CD14-positive monocyte (primary cell): ENCODE measurements at regions not wholly inside any gene's neighbourhood (a gene's known extent, or its start where the extent isn't known, plus 50 kb on each side); places are given as distances from the start of the nearest gene placed in this dataset.

Experiments used
- DNase-seq, 3 donors: peaks; one replicate each; pipeline ENCODE4 v3.0.0-alpha.2; 2011 to 2022
- H2AFZ ChIP-seq: 2 replicates; pipeline ENCODE4 v1.6.0; 2012; ENCODE audit warnings: mild to moderate bottlenecking, low read depth, low read length, inconsistent platforms; ENCODE audit not compliant: insufficient read depth, poor library complexity, severe bottlenecking
- H3K27ac ChIP-seq, 2 donors: 1 replicate in 1 of 2; 2 replicates in 1 of 2; pipeline ENCODE4 v1.5.1; 2012 to 2013; ENCODE audit warnings: low read length in 2 of 2, control low read depth in 1 of 2, inconsistent platforms in 1 of 2, low read depth in 1 of 2, mild to moderate bottlenecking in 1 of 2
- H3K27me3 ChIP-seq, 2 donors: one replicate each; pipeline versions ENCODE4 v1.6.0 to v1.6.1; 2011 to 2013; ENCODE audit warnings: low read length in 2 of 2; ENCODE audit not compliant: control insufficient read depth in 2 of 2, insufficient read depth in 2 of 2
- H3K36me3 ChIP-seq, 2 donors: replicated peaks in 1 of 2; 1 replicate in 1 of 2; 2 replicates in 1 of 2; pipeline versions ENCODE4 v1.5.1 to v1.6.1; 2012 to 2013; ENCODE audit warnings: low read length in 2 of 2, control low read depth in 1 of 2, inconsistent platforms in 1 of 2, mild to moderate bottlenecking in 1 of 2; ENCODE audit not compliant: insufficient read depth in 2 of 2, control insufficient read depth in 1 of 2
- H3K4me1 ChIP-seq, 2 donors: 1 replicate in 1 of 2; 2 replicates in 1 of 2; pipeline versions ENCODE4 v1.5.1 to v1.6.1; 2012 to 2013; ENCODE audit warnings: low read length in 2 of 2, control low read depth in 1 of 2, inconsistent platforms in 1 of 2, mild to moderate bottlenecking in 1 of 2, moderate library complexity in 1 of 2; ENCODE audit not compliant: insufficient read depth in 2 of 2, control insufficient read depth in 1 of 2
- H3K4me2 ChIP-seq: replicated peaks from 2 replicates; pipeline ENCODE3; 2012; ENCODE audit warnings: low read length, moderate library complexity, mild to moderate bottlenecking; ENCODE audit not compliant: poor library complexity, severe bottlenecking; ENCODE audit errors: extremely low read depth
- H3K4me3 ChIP-seq, 3 experiments: fragments of 200-600 bp in 1 of 3; sonication (generic) in 1 of 3; replicated peaks in 1 of 3; 1 replicate in 2 of 3; 2 replicates in 1 of 3; pipeline ENCODE4 v1.5.1; 2011 to 2013; ENCODE audit warnings: low read length in 3 of 3, mild to moderate bottlenecking in 3 of 3, control low read depth in 2 of 3, low read depth in 2 of 3, inconsistent platforms in 1 of 3, moderate library complexity in 1 of 3
- H3K79me2 ChIP-seq: 2 replicates; pipeline ENCODE4 v1.6.0; 2012; ENCODE audit warnings: mild to moderate bottlenecking, control low read depth, inconsistent platforms, low read length, moderate library complexity; ENCODE audit not compliant: insufficient read depth
- H3K9ac ChIP-seq: 2 replicates; pipeline ENCODE4 v1.6.0; 2017; ENCODE audit warnings: low read length, mild to moderate bottlenecking; ENCODE audit not compliant: insufficient read depth, poor library complexity, severe bottlenecking
- H3K9me3 ChIP-seq, 2 donors: replicated peaks in 1 of 2; 1 replicate in 1 of 2; 2 replicates in 1 of 2; pipeline versions ENCODE4 v1.5.1 to v1.6.1; 2012 to 2013; ENCODE audit warnings: low read length in 2 of 2, control low read depth in 1 of 2; ENCODE audit not compliant: control insufficient read depth in 1 of 2, insufficient read depth in 1 of 2
- H4K20me1 ChIP-seq: 2 replicates; pipeline ENCODE4 v1.6.0; 2012; ENCODE audit warnings: mild to moderate bottlenecking, low read length, control low read depth, moderate library complexity; ENCODE audit not compliant: insufficient read depth
- H3K27ac Mint-ChIP-seq, 7 donors: one replicate each; pipeline ENCODE4 v1.8.0; 2020; ENCODE audit warnings: mild to moderate bottlenecking in 7 of 7, mixed read lengths in 7 of 7, moderate library complexity in 6 of 7, inconsistent platforms in 2 of 7
- H3K27me3 Mint-ChIP-seq, 3 donors: one replicate each; pipeline ENCODE4 v1.8.0; 2021 to 2022; ENCODE audit warnings: low read depth in 3 of 3, mild to moderate bottlenecking in 3 of 3, mixed read lengths in 3 of 3, moderate library complexity in 3 of 3, inconsistent platforms in 1 of 3
- H3K36me3 Mint-ChIP-seq, 2 donors: one replicate each; pipeline ENCODE4 v1.8.0; 2020; ENCODE audit warnings: mixed read lengths in 2 of 2, inconsistent platforms in 1 of 2, mild to moderate bottlenecking in 1 of 2
- H3K4me1 Mint-ChIP-seq: one replicate; pipeline ENCODE4 v1.8.0; 2020; ENCODE audit warnings: mild to moderate bottlenecking, mixed read lengths
- H3K4me3 Mint-ChIP-seq, 2 donors: one replicate each; pipeline ENCODE4 v1.8.0; 2020; ENCODE audit warnings: mild to moderate bottlenecking in 2 of 2, mixed read lengths in 2 of 2, moderate library complexity in 1 of 2
- H3K9me3 Mint-ChIP-seq, 7 donors: one replicate each; pipeline ENCODE4 v1.8.0; 2020 to 2022; ENCODE audit warnings: mixed read lengths in 7 of 7, mild to moderate bottlenecking in 6 of 7, moderate library complexity in 6 of 7, inconsistent platforms in 2 of 7
- WGBS: methylation state at CpG from one replicate; pipeline ENCODE4 v1.1.5; 2013; ENCODE audit warnings: missing lambda C conversion rate; ENCODE audit not compliant: insufficient coverage; 5-methylcytosine and 5-hydroxymethylcytosine counted together
- intact Hi-C, 2 donors: fragments of 100-400 bp; cut with micrococcal nuclease; formaldehyde crosslinking; loops; one replicate each; pipeline versions ENCODE4 v1.15.0 to v1.15.1; 2023
- TF ChIP-seq, protein P1 (sequence below): fragments of 200-600 bp; IDR thresholded peaks from one replicate; pipeline ENCODE4 v1.8.0; 2022; ENCODE audit warnings: antibody characterized with exemption, mild to moderate bottlenecking

DNA sequence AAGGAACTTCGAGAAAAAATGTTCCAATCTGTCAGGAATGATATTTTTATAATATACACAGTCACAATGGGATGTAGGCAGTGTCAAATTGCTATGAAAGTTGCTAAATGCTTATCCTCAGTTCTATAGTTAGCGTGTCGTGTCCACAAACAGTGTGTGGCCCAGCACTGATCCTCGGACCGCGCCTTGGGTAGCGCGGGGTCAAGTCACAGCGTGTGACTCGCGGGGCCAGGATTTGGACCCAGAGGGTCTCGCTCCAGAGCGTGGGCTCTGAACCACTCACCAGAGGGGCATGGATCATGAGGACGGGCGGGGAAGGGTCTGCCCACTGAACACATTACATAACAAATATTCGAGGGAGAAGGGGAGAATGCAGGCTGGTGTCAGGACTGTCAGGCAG is 171.8 kb downstream of the C9orf50 start:
- H3K9me3 ChIP-seq = peaks cover 7 to 15% of the 10 kb centered on the region in 2 donors
- no peak overlapping the region for H2AFZ ChIP-seq
- Mint-ChIP-seq H3K4me3 (no peak overlapping the region), H3K27me3 (peaks cover 5 to 9% (median 7%) of the 10 kb centered on the region in 3 donors), H3K9me3 (peaks cover 3 to 15% (median 13%) of the 10 kb centered on the region in 7 donors), H3K36me3 (no peaks in the 10 kb centered on the region), H3K4me1 (no peaks in the 10 kb centered on the region), H3K27ac (no peak overlapping the region)
- H3K4me3 ChIP-seq = no peak overlapping the region
- H3K27ac ChIP-seq = no peak overlapping the region
- H3K79me2 ChIP-seq = no peaks in the 10 kb centered on the region
- H3K4me2 ChIP-seq = no peak overlapping the region
- 99% methylated on average over 10 of the region's 16 CpGs for WGBS
- TF ChIP-seq, protein P1, sequence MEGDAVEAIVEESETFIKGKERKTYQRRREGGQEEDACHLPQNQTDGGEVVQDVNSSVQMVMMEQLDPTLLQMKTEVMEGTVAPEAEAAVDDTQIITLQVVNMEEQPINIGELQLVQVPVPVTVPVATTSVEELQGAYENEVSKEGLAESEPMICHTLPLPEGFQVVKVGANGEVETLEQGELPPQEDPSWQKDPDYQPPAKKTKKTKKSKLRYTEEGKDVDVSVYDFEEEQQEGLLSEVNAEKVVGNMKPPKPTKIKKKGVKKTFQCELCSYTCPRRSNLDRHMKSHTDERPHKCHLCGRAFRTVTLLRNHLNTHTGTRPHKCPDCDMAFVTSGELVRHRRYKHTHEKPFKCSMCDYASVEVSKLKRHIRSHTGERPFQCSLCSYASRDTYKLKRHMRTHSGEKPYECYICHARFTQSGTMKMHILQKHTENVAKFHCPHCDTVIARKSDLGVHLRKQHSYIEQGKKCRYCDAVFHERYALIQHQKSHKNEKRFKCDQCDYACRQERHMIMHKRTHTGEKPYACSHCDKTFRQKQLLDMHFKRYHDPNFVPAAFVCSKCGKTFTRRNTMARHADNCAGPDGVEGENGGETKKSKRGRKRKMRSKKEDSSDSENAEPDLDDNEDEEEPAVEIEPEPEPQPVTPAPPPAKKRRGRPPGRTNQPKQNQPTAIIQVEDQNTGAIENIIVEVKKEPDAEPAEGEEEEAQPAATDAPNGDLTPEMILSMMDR = no peak
- no peaks in the 10 kb centered on the region for H4K20me1 ChIP-seq
- H3K4me1 ChIP-seq = no peaks in the 10 kb centered on the region
- no peaks in the 10 kb centered on the region for H3K27me3 ChIP-seq
- DNase-seq = no peak
- intact Hi-C loops = loop anchor here in 1 of 2 donors (10.0 kb wide), 1 partner anchor 56 kb away; no protein-coding TSS in a partner anchor
- H3K9ac ChIP-seq = no peak overlapping the region
- no peaks in the 10 kb centered on the region for H3K36me3 ChIP-seq

DNA sequence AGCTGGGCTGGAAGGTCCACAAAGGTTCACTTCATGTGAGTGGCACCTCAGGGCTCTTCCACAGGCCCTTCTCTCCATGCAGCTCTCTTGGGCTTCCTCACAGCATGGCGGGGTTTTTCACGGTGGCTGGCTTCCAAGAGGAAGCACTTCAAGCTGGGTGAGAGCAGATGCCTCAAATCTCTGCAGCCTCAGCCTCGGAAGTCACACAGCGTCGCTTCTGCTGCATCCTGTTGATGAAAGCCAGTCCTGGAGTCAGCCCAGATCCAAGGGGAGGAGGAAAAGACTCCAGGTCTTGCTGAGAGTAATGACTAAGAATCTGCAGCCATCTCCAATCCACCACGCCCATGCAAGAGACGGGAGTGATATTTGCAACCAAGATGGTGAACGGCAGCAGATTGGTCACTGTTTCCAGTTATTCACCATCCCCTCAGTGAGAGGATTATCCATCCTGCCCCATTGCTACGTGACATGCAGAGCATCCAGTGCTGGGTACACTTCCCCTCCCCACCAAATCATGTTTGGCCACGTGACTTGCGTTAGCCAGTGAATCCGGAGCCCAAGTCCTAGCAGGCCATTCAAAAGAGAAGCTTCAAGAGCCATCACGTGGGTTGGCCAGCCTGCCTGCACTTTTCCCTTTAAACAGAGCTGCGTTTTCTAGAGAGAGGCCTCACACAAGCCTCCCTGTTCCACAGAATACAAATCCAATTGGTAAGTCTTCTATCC is 173.9 kb downstream of the C9orf50 start:
- DNase-seq = no peak
- no peak overlapping the region for H3K27ac ChIP-seq
- no peaks in the 10 kb centered on the region for H3K4me1 ChIP-seq
- Mint-ChIP-seq H3K9me3 (peaks cover 3 to 15% (median 13%) of the 10 kb centered on the region in 7 donors), H3K4me3 (no peak overlapping the region), H3K36me3 (no peaks in the 10 kb centered on the region), H3K27me3 (peaks cover 8 to 13% (median 10%) of the 10 kb centered on the region in 3 donors), H3K4me1 (no peaks in the 10 kb centered on the region), H3K27ac (peak overlapping the region in 1 of 7 donors; percentile 26)
- 64% methylated on average over 14 of the region's 14 CpGs for WGBS
- intact Hi-C loops = loop anchor here in 1 of 2 donors (10.0 kb wide), 1 partner anchor 58 kb away; no protein-coding TSS in a partner anchor
- no peaks in the 10 kb centered on the region for H3K36me3 ChIP-seq
- no peaks in the 10 kb centered on the region for H3K27me3 ChIP-seq
- H4K20me1 ChIP-seq = no peaks in the 10 kb centered on the region
- no peak overlapping the region for H3K4me3 ChIP-seq
- H3K79me2 ChIP-seq = no peaks in the 10 kb centered on the region
- H3K9me3 ChIP-seq = peaks cover 7 to 15% of the 10 kb centered on the region in 2 donors
- no peak overlapping the region for H3K4me2 ChIP-seq
- no peak overlapping the region for H3K9ac ChIP-seq
- H2AFZ ChIP-seq = no peak overlapping the region
- TF ChIP-seq, protein P1 = no peak
